Activated CD8-positive, alpha-beta T cell treated with anti-CD3 and anti-CD28 coated beads for 36 hours (primary cell): ENCODE measurements at regions not wholly inside any gene's neighbourhood (a gene's known extent, or its start where the extent isn't known, plus 50 kb on each side); places are given as distances from the start of the nearest gene placed in this dataset.

Experiments
- ATAC-seq: fragments of 200-7000 bp; cut with Tn5 transposase; one replicate; pipeline ENCODE4 v1.10.0; 2021; ENCODE audit warnings: mild to moderate bottlenecking, moderate library complexity
- CTCF ChIA-PET: fragments of 350-600 bp; sonication (Branson Sonifier 250); formaldehyde crosslinking; loops from one replicate; lab custom pipeline; 2021; ENCODE audit warnings: antibody characterized with exemption; lab: Charles Lee
- POLR2A ChIA-PET: fragments of 350-600 bp; sonication (Branson Sonifier 250); formaldehyde crosslinking; loops from one replicate; lab custom pipeline; 2021; ENCODE audit warnings: antibody characterized with exemption; lab: Charles Lee
- DNase-seq: peaks from one replicate; pipeline ENCODE4 v3.0.0-alpha.2; 2020
- H3K27ac Mint-ChIP-seq: one replicate; pipeline ENCODE4 v1.8.0; 2021; ENCODE audit warnings: mild to moderate bottlenecking, mixed read lengths
- H3K27me3 Mint-ChIP-seq: one replicate; pipeline ENCODE4 v1.8.0; 2021; ENCODE audit warnings: mixed read lengths
- H3K36me3 Mint-ChIP-seq: one replicate; pipeline ENCODE4 v1.8.0; 2021; ENCODE audit warnings: low read depth, mixed read lengths
- H3K4me1 Mint-ChIP-seq: one replicate; pipeline ENCODE4 v1.8.0; 2021; ENCODE audit warnings: low read depth, mixed read lengths
- H3K4me3 Mint-ChIP-seq: one replicate; pipeline ENCODE4 v1.8.0; 2021; ENCODE audit warnings: mild to moderate bottlenecking, moderate library complexity, mixed read lengths
- H3K9me3 Mint-ChIP-seq: one replicate; pipeline ENCODE4 v1.8.0; 2021; ENCODE audit warnings: mixed read lengths
- intact Hi-C: fragments of 100-400 bp; cut with micrococcal nuclease; formaldehyde crosslinking; loops from one replicate; pipeline ENCODE4 v1.10.0; 2022
- TF ChIP-seq, protein P1 (sequence below): fragments of 200-600 bp; IDR thresholded peaks from one replicate; pipeline ENCODE4 v1.8.0; 2022; ENCODE audit warnings: antibody characterized with exemption, mild to moderate bottlenecking

DNA sequence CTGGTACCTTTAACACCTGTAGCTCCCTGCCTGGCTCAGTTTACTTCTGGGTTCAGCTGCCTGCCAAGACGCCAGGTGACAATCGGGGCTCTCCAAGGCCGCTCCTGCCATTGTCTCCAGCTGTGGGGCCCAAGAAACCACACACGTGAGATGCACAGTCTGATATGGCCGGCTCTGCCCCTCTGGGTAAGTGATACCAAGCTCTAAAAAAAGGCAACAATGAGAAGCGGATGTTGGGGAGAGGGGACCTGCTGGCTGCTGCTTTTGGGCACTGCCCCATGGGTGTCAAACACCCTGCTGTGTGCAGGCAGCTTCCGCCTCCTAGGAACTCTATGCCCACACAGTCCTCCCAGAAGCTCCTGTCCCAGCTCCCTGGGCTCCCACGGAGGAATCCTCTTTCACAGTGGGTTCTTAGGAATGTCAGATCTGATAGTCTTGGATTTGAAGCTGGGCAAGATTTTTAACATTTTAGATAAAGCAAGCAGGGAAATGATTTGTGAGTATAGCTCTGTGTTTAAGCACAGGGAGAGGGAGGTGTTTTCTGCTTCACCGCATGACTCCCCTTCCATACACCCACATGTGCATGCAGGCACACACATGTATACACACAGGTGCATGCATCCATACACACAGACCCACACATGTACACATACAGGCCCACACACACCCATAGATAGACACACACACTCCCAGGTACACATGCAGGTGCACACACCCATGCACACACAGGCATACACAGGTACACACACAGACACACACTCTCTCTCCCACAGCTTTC lies 1135.8 kb downstream of the BCL11B start:
- peak; percentile 57 for ATAC-seq
- TF ChIP-seq, protein P1, sequence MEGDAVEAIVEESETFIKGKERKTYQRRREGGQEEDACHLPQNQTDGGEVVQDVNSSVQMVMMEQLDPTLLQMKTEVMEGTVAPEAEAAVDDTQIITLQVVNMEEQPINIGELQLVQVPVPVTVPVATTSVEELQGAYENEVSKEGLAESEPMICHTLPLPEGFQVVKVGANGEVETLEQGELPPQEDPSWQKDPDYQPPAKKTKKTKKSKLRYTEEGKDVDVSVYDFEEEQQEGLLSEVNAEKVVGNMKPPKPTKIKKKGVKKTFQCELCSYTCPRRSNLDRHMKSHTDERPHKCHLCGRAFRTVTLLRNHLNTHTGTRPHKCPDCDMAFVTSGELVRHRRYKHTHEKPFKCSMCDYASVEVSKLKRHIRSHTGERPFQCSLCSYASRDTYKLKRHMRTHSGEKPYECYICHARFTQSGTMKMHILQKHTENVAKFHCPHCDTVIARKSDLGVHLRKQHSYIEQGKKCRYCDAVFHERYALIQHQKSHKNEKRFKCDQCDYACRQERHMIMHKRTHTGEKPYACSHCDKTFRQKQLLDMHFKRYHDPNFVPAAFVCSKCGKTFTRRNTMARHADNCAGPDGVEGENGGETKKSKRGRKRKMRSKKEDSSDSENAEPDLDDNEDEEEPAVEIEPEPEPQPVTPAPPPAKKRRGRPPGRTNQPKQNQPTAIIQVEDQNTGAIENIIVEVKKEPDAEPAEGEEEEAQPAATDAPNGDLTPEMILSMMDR: no peak
- Mint-ChIP-seq H3K27me3 (no peaks in the 10 kb centered on the region), H3K9me3 (no peaks in the 10 kb centered on the region), H3K27ac (peak overlapping the region; percentile 87), H3K4me3 (peak overlapping the region; percentile 69), H3K4me1 (peaks cover 73% of the 10 kb centered on the region), H3K36me3 (no peaks in the 10 kb centered on the region)
- peak; percentile 58 for DNase-seq
- ChIA-PET POLR2A (interaction anchor here (0.7 to 2.5 kb wide), 13 partner anchors 11 to 1135 kb away, joined by 3 to 12 read pairs (median 4); partner anchors contain the start of gene BCL11B), CTCF (interaction anchor here (0.9 to 10.4 kb wide), 13 partner anchors 9 to 1131 kb away, joined by 3 to 103 read pairs (median 4); no protein-coding TSS in a partner anchor)
- intact Hi-C loops: loop anchor here (5.0 kb wide), 1 partner anchor 159 kb away; no protein-coding TSS in a partner anchor

DNA sequence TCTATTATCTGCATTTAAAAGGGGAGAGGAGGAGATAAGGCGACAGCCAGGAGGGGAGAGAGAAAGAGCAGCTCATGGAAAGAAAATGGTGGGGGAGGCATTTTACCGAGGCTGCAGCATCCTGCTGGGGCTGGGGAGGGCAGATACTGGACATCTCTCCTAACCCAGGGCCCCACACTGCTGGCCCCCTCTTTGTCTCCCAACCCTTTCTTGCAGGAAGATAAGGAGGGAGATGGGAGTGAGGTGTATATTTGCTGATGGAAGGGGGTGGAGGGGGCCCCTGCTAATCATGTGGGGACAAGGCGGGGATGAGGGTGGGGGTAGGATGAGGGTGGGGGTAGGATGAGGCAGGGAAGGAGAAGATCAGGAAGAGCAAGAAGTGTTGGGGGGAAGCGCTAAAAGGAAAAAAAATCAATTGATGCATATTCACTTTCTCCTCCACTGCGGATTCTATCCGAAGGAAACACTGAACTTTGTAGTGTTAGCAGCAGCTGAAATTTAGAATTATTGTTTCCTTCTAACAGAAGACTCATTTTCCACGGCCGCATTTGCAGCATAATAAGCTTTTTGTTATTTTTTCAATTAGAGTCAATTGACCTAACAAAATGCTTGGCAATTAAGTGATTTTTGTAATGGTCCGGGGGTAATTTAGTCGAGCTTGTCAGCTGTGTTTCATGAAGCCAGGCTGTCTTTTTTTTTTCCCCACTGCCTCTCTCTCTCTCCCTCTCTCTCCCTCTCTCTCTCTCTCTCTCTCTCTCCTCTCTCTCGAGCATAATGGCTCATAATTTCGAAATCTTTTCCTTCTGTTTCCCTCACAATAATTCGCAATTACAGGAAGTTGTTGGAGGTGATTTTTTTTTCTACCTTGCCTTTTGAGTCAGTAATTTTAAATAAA lies 1134.6 kb downstream of the BCL11B start:
- H3K4me1 Mint-ChIP-seq: peaks cover 77% of the 10 kb centered on the region
- H3K27me3 Mint-ChIP-seq: no peaks in the 10 kb centered on the region
- ATAC-seq: no peak
- CTCF ChIA-PET: interaction anchor here (0.6 to 10.4 kb wide), 29 partner anchors 8 to 1131 kb away, joined by 3 to 103 read pairs (median 4); no protein-coding TSS in a partner anchor
- H3K4me3 Mint-ChIP-seq: peak overlapping the region; percentile 69
- H3K27ac Mint-ChIP-seq: peak overlapping the region; percentile 87
- H3K9me3 Mint-ChIP-seq: no peaks in the 10 kb centered on the region
- intact Hi-C loops: loop anchor here (5.0 kb wide), 1 partner anchor 160 kb away; no protein-coding TSS in a partner anchor
- no peak for DNase-seq
- POLR2A ChIA-PET: interaction anchor here (1.0 to 2.5 kb wide), 16 partner anchors 11 to 1134 kb away, joined by 3 to 12 read pairs (median 4); partner anchors contain the start of gene BCL11B
- TF ChIP-seq, protein P1: no peak
- no peaks in the 10 kb centered on the region for H3K36me3 Mint-ChIP-seq

DNA sequence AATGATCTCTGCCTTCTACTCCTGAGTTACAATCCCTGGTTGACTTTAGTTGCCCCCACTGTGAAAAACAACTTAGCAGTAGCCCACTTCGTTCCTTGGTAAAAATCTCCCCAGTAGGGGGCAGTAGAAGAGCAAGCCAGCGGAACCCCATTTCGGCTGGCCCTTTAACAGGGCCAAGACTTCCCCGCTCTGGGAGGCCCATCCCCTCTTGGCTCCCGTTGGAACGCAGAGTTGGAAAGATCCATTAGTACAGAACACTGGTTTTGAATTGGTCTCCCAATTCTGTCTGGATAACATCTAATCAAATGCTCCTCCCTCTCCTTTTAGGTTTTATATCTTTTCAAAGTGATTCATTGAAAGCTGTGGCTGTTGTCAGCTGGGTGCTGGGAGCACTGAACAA lies 1133.3 kb downstream of the BCL11B start:
- ATAC-seq: peak; percentile 46
- TF ChIP-seq, protein P1: peak; percentile 93
- H3K36me3 Mint-ChIP-seq: no peaks in the 10 kb centered on the region
- ChIA-PET POLR2A (interaction anchor here (0.6 to 3.1 kb wide), 9 partner anchors 25 to 1129 kb away, joined by 3 to 16 read pairs (median 4); no protein-coding TSS in a partner anchor), CTCF (interaction anchor here (0.7 to 10.4 kb wide), 35 partner anchors 9 to 1136 kb away, joined by 3 to 103 read pairs (median 4); no protein-coding TSS in a partner anchor)
- H3K27me3 Mint-ChIP-seq: no peaks in the 10 kb centered on the region
- peak overlapping the region; percentile 87 for H3K27ac Mint-ChIP-seq
- no peaks in the 10 kb centered on the region for H3K9me3 Mint-ChIP-seq
- H3K4me3 Mint-ChIP-seq: peak overlapping the region; percentile 69
- peaks cover 82% of the 10 kb centered on the region for H3K4me1 Mint-ChIP-seq
- DNase-seq: peak; percentile 74
- intact Hi-C loops: loop anchor here (5.0 kb wide), 1 partner anchor 161 kb away; no protein-coding TSS in a partner anchor

DNA sequence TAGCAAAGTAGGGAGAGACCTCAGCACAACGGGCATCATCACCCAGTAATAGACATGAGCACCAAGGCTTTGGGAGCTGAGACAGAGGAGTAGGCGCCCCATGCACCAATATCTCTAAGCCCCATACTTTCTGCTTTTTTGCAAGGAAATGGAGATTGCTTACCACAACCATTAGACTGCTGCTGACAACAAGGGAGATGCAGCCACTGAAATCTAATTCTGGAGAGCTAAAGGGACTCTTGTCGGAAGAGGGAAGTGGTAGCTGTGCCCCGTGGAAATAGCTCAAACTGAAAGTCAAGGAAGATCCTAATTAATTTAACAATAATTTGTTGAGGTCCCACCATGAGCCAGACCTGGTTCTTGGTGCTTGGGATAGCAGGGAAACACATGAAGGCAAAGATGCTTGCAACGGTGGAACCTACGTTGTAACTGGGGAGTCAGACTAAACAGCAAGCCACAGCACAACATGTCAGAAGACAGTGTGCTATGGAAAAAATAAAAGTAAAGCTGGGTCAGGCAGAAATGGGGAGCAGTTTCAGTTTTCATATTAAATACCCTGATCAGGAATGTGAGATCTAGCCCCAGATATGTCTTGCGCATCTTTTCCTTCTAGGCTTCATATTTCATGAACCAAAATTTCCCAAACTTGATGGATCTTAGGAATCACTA lies 1131.0 kb downstream of the BCL11B start:
- H3K36me3 Mint-ChIP-seq: peaks cover 8% of the 10 kb centered on the region
- CTCF ChIA-PET: interaction anchor here (1.0 to 10.4 kb wide), 11 partner anchors 9 to 1125 kb away, joined by 3 to 103 read pairs (median 16); no protein-coding TSS in a partner anchor
- peak; percentile 4 for ATAC-seq
- TF ChIP-seq, protein P1: no peak
- no peaks in the 10 kb centered on the region for H3K27me3 Mint-ChIP-seq
- peak overlapping the region; percentile 87 for H3K27ac Mint-ChIP-seq
- H3K4me3 Mint-ChIP-seq: peak overlapping the region; percentile 68
- H3K9me3 Mint-ChIP-seq: peaks cover 5% of the 10 kb centered on the region
- intact Hi-C loops: loop anchor here (5.0 kb wide), 1 partner anchor 36 kb away; no protein-coding TSS in a partner anchor
- no peak for DNase-seq
- POLR2A ChIA-PET: interaction anchor here (0.6 to 3.1 kb wide), 15 partner anchors 8 to 1131 kb away, joined by 3 to 16 read pairs (median 3); partner anchors contain the start of gene BCL11B
- peaks cover 85% of the 10 kb centered on the region for H3K4me1 Mint-ChIP-seq
